Panc1 (cell line): ENCODE measurements at regions not wholly inside any gene's neighbourhood (a gene's known extent, or its start where the extent isn't known, plus 50 kb on each side); places are given as distances from the start of the nearest gene placed in this dataset.

ENCODE experiments used
- ATAC-seq: fragments of 200-7000 bp; cut with Tn5 transposase; 2 replicates; pipeline ENCODE4 v1.9.1; 2020; ENCODE audit warnings: mild to moderate bottlenecking, moderate library complexity
- BruUV-seq: library from RNA; stranded (reverse); fragments of 400-500 nt; replicated peaks from 2 replicates; lab custom pipeline; 2021; lab: Mats Ljungman, UMichigan
- CTCF ChIA-PET: fragments of 300-600 bp; sonication (Branson Sonifier 250); formaldehyde crosslinking; loops from one replicate; lab custom pipeline; 2022; ENCODE audit warnings: antibody characterized with exemption; lab: Charles Lee
- POLR2A ChIA-PET: fragments of 300-600 bp; sonication (Branson Sonifier 250); formaldehyde crosslinking; loops from one replicate; lab custom pipeline; 2022; ENCODE audit warnings: antibody characterized with exemption; lab: Charles Lee
- DNase-seq: peaks from one replicate; pipeline ENCODE4 v3.0.0-alpha.2; 2010; ENCODE audit warnings: low read depth, low spot score
- H3K27ac ChIP-seq: 2 replicates; pipeline ENCODE4 v1.5.1; 2011; ENCODE audit warnings: mild to moderate bottlenecking, low read length, inconsistent platforms
- H3K27me3 ChIP-seq: fragments of 200-500 bp; sonication (Bioruptor generic); 2 replicates; pipeline ENCODE4 v1.6.0; 2014; ENCODE audit warnings: low read length, inconsistent platforms; ENCODE audit not compliant: control insufficient read depth, insufficient read depth
- H3K36me3 ChIP-seq: fragments of 200-500 bp; sonication (Bioruptor generic); 2 replicates; pipeline ENCODE4 v1.5.1; 2014; ENCODE audit warnings: inconsistent platforms, mild to moderate bottlenecking, low read length, moderate library complexity; ENCODE audit not compliant: control insufficient read depth, insufficient read depth
- H3K4me1 ChIP-seq: 2 replicates; pipeline ENCODE4 v1.5.1; 2011; ENCODE audit warnings: inconsistent platforms, mild to moderate bottlenecking, low read length, moderate library complexity; ENCODE audit not compliant: control insufficient read depth, insufficient read depth
- H3K4me3 ChIP-seq, 2 experiments: 2 replicates each; pipeline ENCODE4 v1.5.1; 2011 to 2012; ENCODE audit warnings: low read depth in 2 of 2, low read length in 2 of 2, mild to moderate bottlenecking in 2 of 2, inconsistent platforms in 1 of 2, moderate library complexity in 1 of 2
- H3K9me3 ChIP-seq: fragments of 200-500 bp; sonication (Bioruptor generic); 2 replicates; pipeline ENCODE4 v1.5.1; 2014; ENCODE audit warnings: low read depth, mild to moderate bottlenecking, inconsistent platforms, low read length, moderate library complexity; ENCODE audit not compliant: control insufficient read depth, insufficient read depth
- CTCF ChIP-seq: fragments of 450-650 bp; IDR thresholded peaks from 2 replicates; pipeline ENCODE4 v1.5.1; 2017; ENCODE audit warnings: mild to moderate bottlenecking
- POLR2AphosphoS5 ChIP-seq: IDR thresholded peaks from 2 replicates; pipeline ENCODE4 v1.6.1; 2012; ENCODE audit warnings: mild to moderate bottlenecking, low read depth, low read length, moderate library complexity
- REST ChIP-seq, 2 experiments: IDR thresholded peaks; 2 replicates each; pipeline ENCODE4 v1.6.1; 2011 to 2012; ENCODE audit warnings: low read depth in 2 of 2, control low read depth in 1 of 2, low read length in 1 of 2, mild to moderate bottlenecking in 1 of 2, moderate library complexity in 1 of 2; ENCODE audit not compliant: insufficient read depth in 1 of 2
- SIN3A ChIP-seq: IDR thresholded peaks from 2 replicates; pipeline ENCODE4 v1.6.1; 2012; ENCODE audit warnings: low read depth, mild to moderate bottlenecking, low read length, moderate library complexity, borderline replicate concordance; ENCODE audit not compliant: insufficient read depth
- TCF7L2 ChIP-seq: IDR thresholded peaks from 2 replicates; pipeline ENCODE4 v1.6.1; 2011; ENCODE audit warnings: mild to moderate bottlenecking, low read depth, low read length, inconsistent platforms
- in situ Hi-C: cut with HindIII; loops from 2 replicates; pipeline ENCODE4 v1.10.0; 2016; ENCODE audit warnings: low sequenced_read_pairs, low pct_unique_long_range_greater_than_20kb
- intact Hi-C: fragments of 100-400 bp; cut with micrococcal nuclease; formaldehyde crosslinking; loops from one replicate; pipeline ENCODE4 v1.10.0; 2022; ENCODE audit not compliant: unreplicated experiment

- no peaks in the 10 kb centered on the region for H3K36me3 ChIP-seq
- CTCF ChIA-PET: no interaction called here
- ATAC-seq: no peak
These were observed 160.4 kb downstream of the CRLF2 start for GRCh38 chrX:1052021-1052420.

GRCh38 chrX:1051421-1051820, 161.0 kb downstream of the CRLF2 start:
- DNase-seq (no peak), ATAC-seq (no peak)
- intact Hi-C loops: no loop called here
- Histone ChIP-seq H3K27ac (no peak overlapping the region), H3K4me3 (no peak overlapping the region), H3K4me1 (no peaks in the 10 kb centered on the region), H3K9me3 (no peaks in the 10 kb centered on the region), H3K27me3 (no peaks in the 10 kb centered on the region), H3K36me3 (no peaks in the 10 kb centered on the region)
- ChIA-PET CTCF (no interaction called here), POLR2A (no interaction called here)
- in situ Hi-C loops: no loop called here
- TF ChIP-seq TCF7L2 (no peak), REST (IDR thresholded peaks at IDR 0.05; ENCODE audit: insufficient read depth in 1 of 2, low read depth in 2 of 2, low read length in 1 of 2) (no peak), POLR2AphosphoS5 (no peak), CTCF (no peak), SIN3A (no peak)
- BruUV-seq: no TSS peak

More at GRCh38 chrX:1052021-1052420, 160.4 kb downstream of the CRLF2 start:
- no peaks in the 10 kb centered on the region for H3K27me3 ChIP-seq
- no peak for DNase-seq
- in situ Hi-C loops: no loop called here
- no TSS peak for BruUV-seq
- H3K4me3 ChIP-seq: no peak overlapping the region
- H3K9me3 ChIP-seq: no peaks in the 10 kb centered on the region
- TF ChIP-seq REST (IDR thresholded peaks at IDR 0.05; ENCODE audit: insufficient read depth in 1 of 2, low read depth in 2 of 2, low read length in 1 of 2): no peak
- no peaks in the 10 kb centered on the region for H3K4me1 ChIP-seq
- POLR2A ChIA-PET: no interaction called here
- intact Hi-C loops: no loop called here
- no peak overlapping the region for H3K27ac ChIP-seq
